K562 (cell line): ENCODE measurements at regions not wholly inside any gene's neighbourhood (a gene's known extent, or its start where the extent isn't known, plus 50 kb on each side); places are given as distances from the start of the nearest gene placed in this dataset.

ENCODE experiments used
- CXXC5 ChIP-seq: fragments of 250-450 bp; sonication (Bioruptor Pico); IDR thresholded peaks from 2 replicates; pipeline ENCODE4 v1.8.0; 2022; ENCODE audit warnings: inconsistent platforms, mild to moderate bottlenecking, moderate library complexity
- EP400 ChIP-seq: fragments of 450-650 bp; IDR thresholded peaks from 2 replicates; pipeline ENCODE4 v1.6.1; 2017; ENCODE audit warnings: antibody characterized with exemption, mild to moderate bottlenecking, moderate library complexity
- HMG20B ChIP-seq: fragments of 250-450 bp; sonication (Bioruptor Pico); IDR thresholded peaks from 2 replicates; pipeline ENCODE4 v1.5.0; 2021; ENCODE audit warnings: mild to moderate bottlenecking
- KDM1A ChIP-seq, 2 experiments: fragments of 450-650 bp; IDR thresholded peaks; 2 replicates each; pipeline ENCODE4 v1.6.1; 2016; ENCODE audit warnings: mild to moderate bottlenecking in 2 of 2
- KLF13 ChIP-seq: fragments of 450-650 bp; IDR thresholded peaks from 2 replicates; pipeline ENCODE4 v1.6.1; 2016; ENCODE audit warnings: missing genetic modification characterization, low read depth, mild to moderate bottlenecking, missing compliant biosample characterization, moderate library complexity, borderline replicate concordance
- MAFG ChIP-seq: fragments of 450-650 bp; conservative IDR thresholded peaks from 2 replicates; pipeline ENCODE4 v1.6.1; 2016; ENCODE audit warnings: missing genetic modification characterization, missing compliant biosample characterization
- MEIS2 ChIP-seq: fragments of 450-650 bp; IDR thresholded peaks from 2 replicates; pipeline ENCODE4 v1.6.1; 2014; ENCODE audit warnings: mild to moderate bottlenecking; ENCODE audit not compliant: partially characterized antibody
- POLR2A ChIP-seq: fragments of 450-650 bp; conservative IDR thresholded peaks from 2 replicates; pipeline ENCODE4 v1.6.1; 2016
- RAD51 ChIP-seq: fragments of 450-650 bp; IDR thresholded peaks from 2 replicates; pipeline ENCODE4 v1.7.1; 2016; ENCODE audit warnings: low read depth, mild to moderate bottlenecking, borderline replicate concordance
- SMARCE1 ChIP-seq: fragments of 450-650 bp; IDR thresholded peaks from 2 replicates; pipeline ENCODE4 v1.7.1; 2016; ENCODE audit warnings: mild to moderate bottlenecking
- SNAPC5 ChIP-seq: fragments of 250-450 bp; sonication (Bioruptor Pico); IDR thresholded peaks from 2 replicates; pipeline ENCODE4 v1.8.0; 2021; ENCODE audit warnings: moderate library complexity, mild to moderate bottlenecking, inconsistent platforms
- ZBTB40 ChIP-seq, 2 experiments: fragments of 450-650 bp in 1 of 2; sonication (generic) in 1 of 2; formaldehyde crosslinking in 1 of 2; IDR thresholded peaks; 2 replicates each; pipeline versions ENCODE4 v1.7.1 to v1.9.0; 2016 to 2022; ENCODE audit warnings: inconsistent platforms in 1 of 2, mild to moderate bottlenecking in 1 of 2, missing genetic modification reagents in 1 of 2
- ZNF316 ChIP-seq: fragments of 450-650 bp; IDR thresholded peaks from 2 replicates; pipeline ENCODE4 v1.6.1; 2016
- ZNF436 ChIP-seq: fragments of 250-450, 450-650 bp; sonication (Bioruptor Pico); formaldehyde crosslinking; IDR thresholded peaks from 2 replicates; pipeline ENCODE4 v1.7.0; 2020; ENCODE audit warnings: mild to moderate bottlenecking
- ZNF512 ChIP-seq: IDR thresholded peaks from 2 replicates; pipeline ENCODE4 v1.6.1; 2016; ENCODE audit warnings: missing genetic modification characterization, missing compliant biosample characterization

GRCh38 chr5:104375345-104375744 lies 812.8 kb upstream of the NUDT12 start (continued):
- no peak for TF ChIP-seq ZNF512 (tag)
- no peak for TF ChIP-seq SMARCE1
- TF ChIP-seq RAD51, result no peak
- no peak for TF ChIP-seq KLF13
- TF ChIP-seq HMG20B (CRISPR knock-in tag), result no peak
- peak; percentile 61 for TF ChIP-seq ZNF316
- no peak for TF ChIP-seq KDM1A (IDR thresholded peaks at IDR 0.05)
- no peak for TF ChIP-seq CXXC5 (CRISPR knock-in tag)
- TF ChIP-seq EP400, result no peak
- TF ChIP-seq MAFG (tag), result 0 out of 2 replicates have a peak, but pooled peaks have one; percentile 23
- no peak for TF ChIP-seq ZBTB40 (IDR thresholded peaks at IDR 0.05)
- TF ChIP-seq ZBTB40 (CRISPR knock-in tag; IDR thresholded peaks at IDR 0.05), result no peak
- TF ChIP-seq SNAPC5 (CRISPR knock-in tag), result no peak
- no peak for TF ChIP-seq ZNF436 (CRISPR knock-in tag)
- TF ChIP-seq MEIS2, result peak; percentile 29
- no peak for TF ChIP-seq POLR2A
